CD4-positive, CD25-positive, alpha-beta regulatory T cell (primary cell): ENCODE measurements at regions not wholly inside any gene's neighbourhood (a gene's known extent, or its start where the extent isn't known, plus 50 kb on each side); places are given as distances from the start of the nearest gene placed in this dataset.

Source experiments
- ATAC-seq, 2 donors: fragments of 150-1000 bp; cut with Tn5 transposase; one replicate each; pipeline ENCODE4 v1.10.0; 2021; ENCODE audit warnings: low read depth in 2 of 2, moderate number of reproducible peaks in 2 of 2, moderate library complexity in 1 of 2
- DNase-seq, 3 donors: peaks; one replicate each; pipeline versions ENCODE4 v3.0.0 to v3.0.0-alpha.2; 2012 to 2022; ENCODE audit warnings: mixed read lengths in 1 of 3
- H3K27ac ChIP-seq: one replicate; pipeline ENCODE4 v1.7.0; 2013; ENCODE audit warnings: mild to moderate bottlenecking, low read length; ENCODE audit not compliant: insufficient read depth, poor library complexity, severe bottlenecking
- H3K27me3 ChIP-seq: one replicate; pipeline ENCODE4 v1.7.0; 2013; ENCODE audit warnings: low read length; ENCODE audit not compliant: control insufficient read depth, insufficient read depth
- H3K36me3 ChIP-seq: one replicate; pipeline ENCODE4 v1.7.0; 2013; ENCODE audit warnings: mild to moderate bottlenecking, low read length, moderate library complexity; ENCODE audit not compliant: control insufficient read depth, insufficient read depth
- H3K4me1 ChIP-seq: 2 replicates; pipeline ENCODE4 v1.7.0; 2013; ENCODE audit warnings: mild to moderate bottlenecking, low read length; ENCODE audit not compliant: insufficient read depth, control insufficient read depth, poor library complexity, severe bottlenecking
- H3K4me3 ChIP-seq: one replicate; pipeline ENCODE4 v1.7.0; 2013; ENCODE audit warnings: low read depth, mild to moderate bottlenecking, low read length, moderate library complexity
- H3K9me3 ChIP-seq, 2 experiments: 1 replicate in 1 of 2; 2 replicates in 1 of 2; pipeline ENCODE4 v1.7.0; 2013; ENCODE audit warnings: low read length in 2 of 2, mild to moderate bottlenecking in 1 of 2, moderate library complexity in 1 of 2; ENCODE audit not compliant: control insufficient read depth in 2 of 2
- H3K27ac Mint-ChIP-seq, 3 donors: one replicate each; pipeline ENCODE4 v1.8.0; 2020 to 2022; ENCODE audit warnings: mild to moderate bottlenecking in 3 of 3, mixed read lengths in 3 of 3, moderate library complexity in 2 of 3
- H3K27me3 Mint-ChIP-seq: one replicate; pipeline ENCODE4 v1.8.0; 2022; ENCODE audit warnings: mild to moderate bottlenecking, mixed read lengths
- H3K36me3 Mint-ChIP-seq: one replicate; pipeline ENCODE4 v1.8.0; 2020; ENCODE audit warnings: mixed read lengths
- H3K4me1 Mint-ChIP-seq, 4 donors: one replicate each; pipeline ENCODE4 v1.8.0; 2020 to 2022; ENCODE audit warnings: mixed read lengths in 4 of 4, mild to moderate bottlenecking in 1 of 4
- H3K4me3 Mint-ChIP-seq, 4 donors: one replicate each; pipeline ENCODE4 v1.8.0; 2020 to 2022; ENCODE audit warnings: mild to moderate bottlenecking in 4 of 4, mixed read lengths in 4 of 4, moderate library complexity in 3 of 4
- H3K9me3 Mint-ChIP-seq, 7 donors: one replicate each; pipeline ENCODE4 v1.8.0; 2020 to 2022; ENCODE audit warnings: mixed read lengths in 7 of 7, mild to moderate bottlenecking in 3 of 7, moderate library complexity in 2 of 7

DNA sequence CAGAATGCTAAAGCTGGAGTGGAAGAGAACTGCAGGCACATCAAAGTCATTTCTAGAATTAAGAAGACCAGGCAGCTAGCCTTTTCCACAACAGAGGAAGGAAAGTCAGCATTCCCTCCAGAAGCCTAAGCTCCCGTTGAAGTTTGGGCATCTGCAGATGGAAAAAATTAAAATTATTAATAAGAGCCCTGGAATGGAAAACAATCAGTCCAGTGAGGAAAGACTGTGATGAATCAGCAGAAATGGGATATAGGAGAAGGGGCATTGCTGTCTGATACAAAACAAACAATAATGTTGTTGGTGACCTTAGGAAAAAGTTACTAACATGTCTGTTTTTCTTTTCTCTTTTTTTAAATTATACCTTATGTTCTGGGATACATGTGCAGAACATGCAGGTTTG is 450.7 kb upstream of the SLC14A2 start:
- Histone ChIP-seq H3K27me3 (no peaks in the 10 kb centered on the region), H3K4me1 (no peaks in the 10 kb centered on the region), H3K27ac (no peak overlapping the region), H3K4me3 (no peak overlapping the region), H3K36me3 (no peaks in the 10 kb centered on the region), H3K9me3 (no peaks in the 10 kb centered on the region)
- DNase-seq (no peak), ATAC-seq (no peak)
- H3K9me3 Mint-ChIP-seq, result peaks cover 0 to 3% (median 0%) of the 10 kb centered on the region in 7 donors
- H3K27me3 Mint-ChIP-seq, result peaks cover 12% of the 10 kb centered on the region
- no peaks in the 10 kb centered on the region for H3K36me3 Mint-ChIP-seq
- no peaks in the 10 kb centered on the region for H3K4me1 Mint-ChIP-seq
- no peak overlapping the region for H3K4me3 Mint-ChIP-seq
- no peak overlapping the region for H3K27ac Mint-ChIP-seq

GRCh38 chr18:45165176-45165713 is 450.0 kb upstream of the SLC14A2 start:
- no peaks in the 10 kb centered on the region for H3K4me1 ChIP-seq
- no peaks in the 10 kb centered on the region for H3K9me3 ChIP-seq
- Mint-ChIP-seq H3K36me3 (no peaks in the 10 kb centered on the region), H3K9me3 (peaks cover 0 to 6% (median 0%) of the 10 kb centered on the region in 7 donors), H3K4me1 (no peaks in the 10 kb centered on the region), H3K27me3 (peaks cover 12% of the 10 kb centered on the region), H3K4me3 (no peak overlapping the region), H3K27ac (no peak overlapping the region)
- no peak for ATAC-seq
- DNase-seq, result no peak
- no peaks in the 10 kb centered on the region for H3K27me3 ChIP-seq
- no peak overlapping the region for H3K4me3 ChIP-seq
- no peaks in the 10 kb centered on the region for H3K36me3 ChIP-seq
- H3K27ac ChIP-seq, result no peak overlapping the region

DNA sequence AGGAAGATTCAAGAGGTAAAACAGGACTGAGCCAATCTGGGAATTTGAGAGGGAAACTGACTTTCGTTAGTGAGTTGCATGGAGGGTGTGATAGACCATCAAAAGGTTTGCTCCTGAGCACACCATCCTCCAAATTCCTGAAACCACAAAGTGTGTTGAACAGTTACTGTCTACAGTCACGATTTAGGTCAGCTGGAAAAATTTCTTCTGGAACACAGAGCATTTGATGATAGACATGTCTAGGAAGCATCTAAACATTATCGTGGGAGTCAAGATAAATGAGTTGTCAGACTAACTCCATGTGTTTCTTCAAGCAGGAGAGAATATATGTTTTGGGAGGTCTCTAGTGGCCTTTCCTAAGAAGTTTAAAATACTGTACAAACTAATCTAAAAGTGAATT is 449.4 kb upstream of the SLC14A2 start:
- H3K36me3 Mint-ChIP-seq, result no peaks in the 10 kb centered on the region
- Histone ChIP-seq H3K27ac (no peak overlapping the region), H3K4me3 (no peak overlapping the region), H3K27me3 (no peaks in the 10 kb centered on the region), H3K4me1 (no peaks in the 10 kb centered on the region), H3K9me3 (no peaks in the 10 kb centered on the region), H3K36me3 (no peaks in the 10 kb centered on the region)
- peaks cover 12% of the 10 kb centered on the region for H3K27me3 Mint-ChIP-seq
- no peak for ATAC-seq
- no peak for DNase-seq
- no peak overlapping the region for H3K27ac Mint-ChIP-seq
- peaks cover 0 to 6% (median 0%) of the 10 kb centered on the region in 7 donors for H3K9me3 Mint-ChIP-seq
- H3K4me1 Mint-ChIP-seq, result no peaks in the 10 kb centered on the region
- no peak overlapping the region for H3K4me3 Mint-ChIP-seq

- H3K9me3 ChIP-seq, result no peaks in the 10 kb centered on the region
- H3K27ac ChIP-seq, result no peak overlapping the region
- no peaks in the 10 kb centered on the region for H3K36me3 Mint-ChIP-seq
- H3K4me1 ChIP-seq, result no peaks in the 10 kb centered on the region
- H3K4me3 Mint-ChIP-seq, result no peak overlapping the region
- H3K27ac Mint-ChIP-seq, result no peak overlapping the region
- peaks cover 0 to 6% (median 0%) of the 10 kb centered on the region in 7 donors for H3K9me3 Mint-ChIP-seq
- H3K4me3 ChIP-seq, result no peak overlapping the region
- H3K27me3 Mint-ChIP-seq, result peaks cover 12% of the 10 kb centered on the region
- no peaks in the 10 kb centered on the region for H3K4me1 Mint-ChIP-seq
- no peaks in the 10 kb centered on the region for H3K36me3 ChIP-seq
- H3K27me3 ChIP-seq, result no peaks in the 10 kb centered on the region
- no peak for DNase-seq
- ATAC-seq, result no peak
Measured at GRCh38 chr18:45166341-45166835, 448.9 kb upstream of the SLC14A2 start.

DNA sequence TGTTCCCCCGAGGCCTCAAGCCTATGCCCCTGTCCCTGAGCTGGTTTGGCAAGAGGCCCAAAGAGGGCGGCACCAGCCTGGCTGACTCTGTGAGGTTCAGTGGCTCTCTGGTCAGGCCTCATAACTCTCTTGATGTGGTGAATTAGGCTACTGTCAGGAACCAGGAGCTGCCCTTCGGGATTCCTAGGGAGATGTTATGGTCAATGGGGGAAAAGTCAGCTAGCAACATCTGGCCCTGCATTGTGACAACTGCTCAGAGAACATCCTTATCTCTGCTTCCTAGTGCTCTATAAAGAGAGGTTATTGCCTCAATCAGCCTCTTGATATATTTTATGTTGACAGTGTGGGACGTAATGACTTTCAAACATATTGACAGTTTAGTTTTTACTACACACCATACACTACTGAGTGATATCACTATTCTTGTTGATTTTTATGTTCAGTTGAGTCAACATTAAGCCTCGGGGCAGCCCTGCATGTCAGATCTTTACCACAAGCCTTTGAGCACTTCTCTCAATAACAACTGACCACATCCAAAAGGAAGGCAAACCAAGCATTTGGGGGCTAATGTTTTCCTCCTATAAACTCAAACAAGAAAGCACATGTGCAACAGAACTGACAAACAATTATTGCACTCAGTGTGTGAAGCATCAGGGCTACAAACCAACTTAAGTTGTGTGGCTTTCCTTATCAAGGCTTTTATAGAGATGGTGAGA is 448.3 kb upstream of the SLC14A2 start:
- Histone ChIP-seq H3K4me1 (no peaks in the 10 kb centered on the region), H3K9me3 (no peaks in the 10 kb centered on the region), H3K27ac (no peak overlapping the region), H3K27me3 (no peaks in the 10 kb centered on the region), H3K4me3 (no peak overlapping the region), H3K36me3 (no peaks in the 10 kb centered on the region)
- H3K4me3 Mint-ChIP-seq, result no peak overlapping the region
- no peak for DNase-seq
- H3K4me1 Mint-ChIP-seq, result no peaks in the 10 kb centered on the region
- no peaks in the 10 kb centered on the region for H3K36me3 Mint-ChIP-seq
- ATAC-seq, result no peak
- no peak overlapping the region for H3K27ac Mint-ChIP-seq
- H3K27me3 Mint-ChIP-seq, result peaks cover 8% of the 10 kb centered on the region
- peaks cover 0 to 4% (median 0%) of the 10 kb centered on the region in 7 donors for H3K9me3 Mint-ChIP-seq

- DNase-seq (no peak), ATAC-seq (no peak)
- H3K4me1 Mint-ChIP-seq, result peaks cover 0 to 2% (median 0%) of the 10 kb centered on the region in 4 donors
- peaks cover 0 to 4% (median 0%) of the 10 kb centered on the region in 7 donors for H3K9me3 Mint-ChIP-seq
- Histone ChIP-seq H3K36me3 (no peaks in the 10 kb centered on the region), H3K9me3 (no peaks in the 10 kb centered on the region), H3K27me3 (no peaks in the 10 kb centered on the region), H3K4me3 (no peak overlapping the region), H3K27ac (no peak overlapping the region), H3K4me1 (no peaks in the 10 kb centered on the region)
- H3K36me3 Mint-ChIP-seq, result no peaks in the 10 kb centered on the region
- no peak overlapping the region for H3K4me3 Mint-ChIP-seq
- H3K27ac Mint-ChIP-seq, result no peak overlapping the region
- peaks cover 8% of the 10 kb centered on the region for H3K27me3 Mint-ChIP-seq
Measured at GRCh38 chr18:45167631-45168280, 447.5 kb upstream of the SLC14A2 start.

DNA sequence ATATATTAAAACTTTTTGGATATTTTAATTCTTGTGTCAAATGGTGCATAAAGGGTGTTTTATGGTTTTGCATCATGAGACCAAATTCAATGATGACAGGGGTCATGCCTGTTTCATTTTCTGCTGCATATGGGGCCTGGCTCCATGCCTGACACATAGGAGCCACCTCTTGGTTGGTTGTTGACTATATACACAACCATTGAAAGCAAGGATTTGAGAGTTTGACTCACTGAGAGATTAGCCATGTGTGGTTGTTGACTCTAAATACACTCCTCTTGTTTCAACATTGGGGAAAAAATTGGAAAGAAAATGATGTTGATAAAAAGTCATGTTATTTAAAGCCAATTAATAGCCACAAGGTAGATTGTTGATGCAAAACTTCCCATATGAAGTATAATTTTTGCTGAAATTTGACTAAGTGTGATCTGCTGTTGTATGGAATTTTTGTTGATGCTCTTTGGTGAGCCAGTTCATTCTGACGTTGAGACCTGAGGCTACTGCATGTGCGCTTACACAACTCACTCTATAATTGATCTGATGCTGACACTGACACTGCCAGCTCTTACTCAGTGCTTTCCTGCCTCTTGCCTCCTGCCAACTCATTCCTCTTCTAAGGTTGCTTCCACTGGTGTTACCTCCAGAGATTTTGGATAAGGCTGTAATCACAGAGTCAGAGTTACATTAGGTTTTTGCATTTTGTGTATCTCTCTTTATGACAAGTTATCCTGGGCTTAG is 446.2 kb upstream of the SLC14A2 start:
- no peaks in the 10 kb centered on the region for H3K27me3 ChIP-seq
- Mint-ChIP-seq H3K36me3 (no peaks in the 10 kb centered on the region), H3K4me3 (no peak overlapping the region), H3K27ac (no peak overlapping the region), H3K27me3 (peaks cover 5% of the 10 kb centered on the region), H3K4me1 (peaks cover 0 to 9% (median 2%) of the 10 kb centered on the region in 4 donors), H3K9me3 (peaks cover 0 to 4% (median 0%) of the 10 kb centered on the region in 7 donors)
- H3K9me3 ChIP-seq, result no peaks in the 10 kb centered on the region
- no peak for ATAC-seq
- no peaks in the 10 kb centered on the region for H3K36me3 ChIP-seq
- DNase-seq, result no peak
- H3K27ac ChIP-seq, result no peak overlapping the region
- H3K4me1 ChIP-seq, result no peaks in the 10 kb centered on the region
- no peak overlapping the region for H3K4me3 ChIP-seq
